GM19239 (cell line): ENCODE measurements at regions not wholly inside any gene's neighbourhood (a gene's known extent, or its start where the extent isn't known, plus 50 kb on each side); places are given as distances from the start of the nearest gene placed in this dataset.

Source experiments
- DNase-seq: peaks from one replicate; pipeline ENCODE4 v3.0.0; 2011; ENCODE audit warnings: low spot score; ENCODE audit not compliant: insufficient read length
- FAIRE-seq: peaks from 2 replicates; lab custom pipeline; 2011; peaks lifted over from hg19 to GRCh38; lab: Jason Lieb, UNC

- FAIRE-seq (no peak), DNase-seq (no peak)
Observed at GRCh38 chr5:173441053-173441628, 112.9 kb upstream of the STC2 start.

DNA sequence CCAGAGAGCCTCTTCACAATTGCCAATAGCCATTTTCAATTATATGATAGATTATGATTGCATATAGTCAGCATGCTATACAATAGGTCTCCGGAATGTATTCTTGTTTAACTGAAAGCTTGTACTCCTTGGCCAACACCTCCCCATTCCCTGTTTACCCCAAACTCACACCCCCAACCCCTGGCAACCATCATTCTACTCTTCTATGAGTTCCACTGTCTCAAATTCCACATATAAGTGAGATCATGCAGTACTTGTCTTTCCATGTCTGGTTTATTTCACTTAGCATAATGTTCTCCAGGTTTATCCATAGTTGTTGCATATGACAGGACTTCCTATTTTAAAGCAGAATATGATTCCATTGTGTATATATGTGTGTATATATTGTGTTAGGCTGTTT, 110.7 kb upstream of the STC2 start:
- no peak for FAIRE-seq
- DNase-seq: no peak

DNA sequence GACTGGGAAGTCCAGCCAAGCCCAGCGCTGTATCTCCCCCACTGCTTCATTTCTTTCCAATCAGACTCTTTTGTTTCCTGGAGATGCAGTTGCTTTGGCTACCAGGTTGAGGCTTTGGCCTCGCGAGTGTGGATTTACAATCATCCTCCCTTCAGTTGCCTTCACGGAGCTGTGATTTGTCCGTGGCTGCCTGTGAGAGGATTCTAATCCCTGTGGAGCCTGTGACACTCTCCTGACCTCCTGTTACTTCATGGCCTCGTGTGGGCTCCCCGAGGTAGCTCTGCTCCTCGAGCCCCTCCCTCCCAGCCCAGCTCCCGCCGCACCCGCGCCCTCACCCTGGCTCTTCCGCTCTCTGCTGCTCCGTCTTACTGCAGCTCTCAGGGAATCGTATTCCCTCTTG, 107.2 kb upstream of the STC2 start:
- FAIRE-seq: no peak
- no peak for DNase-seq

- DNase-seq (no peak), FAIRE-seq (no peak)
Observed at GRCh38 chr5:173434270-173434669, 106.1 kb upstream of the STC2 start.

GRCh38 chr5:173430394-173430793, 102.2 kb upstream of the STC2 start:
- FAIRE-seq (no peak), DNase-seq (no peak)

DNA sequence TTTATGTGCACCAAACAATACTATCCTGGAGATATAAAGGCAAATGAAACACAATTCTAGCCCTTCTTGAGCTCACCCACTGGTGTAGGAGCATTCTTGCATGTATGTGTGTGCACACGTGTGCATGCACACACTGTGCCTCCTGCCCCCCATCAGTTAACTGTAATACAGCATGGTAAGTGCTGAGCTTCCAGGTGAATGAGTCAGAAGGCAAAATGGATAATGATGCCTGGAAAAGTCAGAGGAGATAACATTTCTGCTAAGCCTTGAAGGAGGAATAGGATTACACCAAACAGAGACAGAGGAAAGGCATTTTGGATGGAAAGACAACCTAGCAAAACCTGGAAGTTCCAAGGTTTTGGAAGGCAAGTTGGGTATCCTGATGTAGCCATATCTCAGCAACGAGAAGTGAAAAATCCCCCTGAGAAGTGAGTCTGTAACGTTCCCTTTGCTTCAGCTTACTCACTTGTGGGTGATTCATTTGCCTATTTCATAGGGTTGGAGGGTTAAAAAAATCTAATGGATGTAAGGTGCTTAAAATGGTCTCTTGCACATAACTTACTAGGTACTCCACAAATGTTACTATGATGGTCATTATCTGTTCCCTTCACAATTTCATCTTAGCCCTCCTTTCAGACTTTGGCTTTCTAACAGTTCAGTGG, 101.4 kb upstream of the STC2 start:
- FAIRE-seq (no peak), DNase-seq (no peak)

DNA sequence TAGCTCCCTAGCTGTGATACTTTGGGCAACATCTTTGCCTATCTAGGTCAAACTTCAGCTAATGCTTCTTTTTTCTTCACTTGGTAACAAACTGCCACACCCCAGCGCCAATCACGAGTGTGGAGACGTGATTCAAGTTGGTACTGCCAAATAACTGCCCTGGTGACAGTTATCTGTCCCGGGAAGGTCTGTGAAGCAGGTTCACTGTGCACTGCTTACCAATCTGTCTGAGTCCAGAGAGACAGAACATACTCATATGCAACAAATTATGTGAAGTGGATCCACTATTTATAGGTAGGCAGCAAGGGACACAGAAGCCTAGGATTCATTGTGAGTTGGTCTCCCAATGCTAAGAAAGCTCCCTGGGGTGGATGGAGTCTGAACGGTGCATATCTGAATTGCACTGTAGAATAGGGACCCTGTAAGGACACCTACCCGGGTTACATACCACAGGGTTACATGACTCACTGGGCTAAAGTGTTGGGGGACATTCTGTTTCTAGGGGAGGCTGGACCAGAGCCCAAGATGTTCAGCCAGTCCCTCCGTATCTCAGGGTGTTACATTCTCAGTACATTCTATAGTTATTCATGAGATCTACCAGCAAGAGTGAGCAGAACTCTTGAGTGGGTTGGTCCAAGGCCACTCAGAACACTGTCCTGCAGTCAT, 95.4 kb upstream of the STC2 start:
- DNase-seq (no peak), FAIRE-seq (no peak)

- no peak for FAIRE-seq
- no peak for DNase-seq
Observed at GRCh38 chr5:173420108-173420507, 91.9 kb upstream of the STC2 start.

- no peak for FAIRE-seq
- no peak for DNase-seq
Observed at GRCh38 chr5:173413471-173413982, 85.3 kb upstream of the STC2 start.

GRCh38 chr5:173412566-173412965, 84.4 kb upstream of the STC2 start:
- DNase-seq: no peak
- FAIRE-seq: no peak

GRCh38 chr5:173411791-173412555, 83.8 kb upstream of the STC2 start:
- no peak for DNase-seq
- FAIRE-seq: no peak

DNA sequence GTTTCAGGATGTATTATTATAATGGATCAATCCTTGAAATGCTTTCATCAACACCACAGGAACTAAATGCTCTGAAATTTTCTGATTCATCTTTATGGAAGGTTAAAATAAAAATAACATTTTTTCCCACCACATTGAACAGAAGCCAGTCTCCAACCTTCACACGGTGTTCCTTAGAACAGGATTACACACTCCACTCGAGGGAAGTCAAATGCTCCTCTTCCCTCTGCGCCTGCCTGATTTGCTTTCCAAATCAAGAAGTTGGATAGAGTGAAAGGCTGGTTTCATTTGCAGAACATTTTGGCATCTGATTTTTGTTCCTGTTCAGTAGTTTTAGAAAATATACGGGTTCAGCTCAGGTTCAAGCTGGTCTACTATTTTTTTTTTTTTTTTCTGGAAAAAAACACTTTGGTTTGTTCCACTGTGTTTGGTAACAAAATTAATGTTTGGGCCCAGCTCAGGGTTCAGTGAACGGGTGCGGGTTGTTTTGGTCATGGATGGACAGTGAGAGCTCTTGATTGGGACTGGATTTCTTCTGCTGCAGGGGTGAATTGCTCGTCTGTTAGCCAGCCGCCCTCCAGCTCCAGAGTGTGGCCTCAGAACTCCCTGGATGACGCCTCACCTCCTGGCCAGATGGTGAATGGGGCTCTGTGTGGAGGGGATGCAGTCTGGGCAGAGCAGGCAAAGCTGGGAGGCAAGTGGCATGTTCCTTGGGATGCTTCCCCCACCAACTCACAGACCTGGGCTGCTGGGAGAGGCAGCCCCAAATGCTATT, 82.4 kb upstream of the STC2 start:
- no peak for FAIRE-seq

DNA sequence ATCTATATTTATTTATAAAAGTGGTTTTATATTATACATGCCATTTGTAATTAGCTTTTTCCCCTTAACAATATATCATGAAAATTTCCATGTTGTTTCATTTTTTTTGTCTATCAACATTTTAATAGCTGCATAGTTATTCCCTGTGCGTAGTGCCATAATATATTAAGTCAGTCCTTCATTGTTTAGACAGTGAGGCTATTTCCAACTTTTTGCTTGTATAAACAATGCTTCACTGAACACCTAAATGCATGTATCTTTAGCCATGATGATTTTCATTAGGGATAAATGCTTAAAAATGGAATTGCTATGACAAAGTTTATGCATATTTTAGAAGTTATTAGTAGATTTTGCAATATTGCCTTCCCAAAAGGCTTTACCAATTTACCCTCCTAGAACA, 80.7 kb upstream of the STC2 start:
- DNase-seq: no peak
- FAIRE-seq: no peak

More for the DNA sequence above, 82.4 kb upstream of the STC2 start:
- DNase-seq: no peak

GRCh38 chr5:173399851-173400250, 71.6 kb upstream of the STC2 start:
- FAIRE-seq (no peak), DNase-seq (no peak)

DNA sequence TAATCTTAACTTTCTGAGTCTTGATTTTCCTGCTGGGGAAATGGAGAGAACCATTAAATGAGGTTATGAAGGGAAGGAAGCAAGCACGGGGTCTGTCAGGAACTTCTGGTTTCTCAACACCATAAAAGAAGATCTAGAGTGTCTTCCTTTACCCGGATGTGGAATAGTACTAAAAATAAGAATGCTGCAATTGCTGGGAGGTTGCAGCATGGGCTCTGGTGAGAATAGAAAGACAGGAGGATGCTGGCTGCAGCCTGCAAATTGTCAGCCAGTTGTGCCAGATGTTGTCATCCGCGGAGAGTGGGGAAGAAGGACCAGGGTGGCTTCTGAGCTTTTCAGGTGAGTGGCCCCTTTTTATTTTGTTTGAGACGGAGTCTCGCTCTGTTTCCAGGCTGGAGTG, 69.3 kb upstream of the STC2 start:
- no peak for FAIRE-seq
- DNase-seq: no peak

GRCh38 chr5:173396311-173396993, 68.2 kb upstream of the STC2 start:
- no peak for DNase-seq
- no peak for FAIRE-seq

- no peak for DNase-seq
- FAIRE-seq: no peak
Observed at GRCh38 chr5:173395933-173396308, 67.7 kb upstream of the STC2 start.

- FAIRE-seq (no peak), DNase-seq (no peak)
Observed at GRCh38 chr5:173395257-173395932, 67.2 kb upstream of the STC2 start.

DNA sequence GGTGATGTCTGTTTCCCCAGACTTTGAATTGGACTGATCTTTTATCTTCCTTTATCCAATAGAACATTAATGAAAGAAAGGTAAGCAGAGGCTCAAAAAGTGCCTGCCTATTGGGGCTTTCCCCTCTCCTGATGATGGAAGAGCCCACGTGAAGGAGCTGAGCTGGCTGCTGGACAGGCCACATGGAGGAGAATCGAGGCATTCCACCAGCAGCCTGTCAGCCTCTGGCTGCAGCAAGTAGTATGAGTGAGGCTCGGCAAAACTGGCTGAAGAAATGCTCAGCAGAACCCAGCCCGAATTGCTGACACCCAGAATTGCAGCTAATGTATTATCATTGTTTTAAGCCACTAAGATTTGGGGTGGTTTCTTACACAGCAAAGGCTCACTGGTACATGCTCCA, 66.5 kb upstream of the STC2 start:
- FAIRE-seq (no peak), DNase-seq (no peak)
